Neural cell (in vitro differentiated cells): ENCODE measurements at regions not wholly inside any gene's neighbourhood (a gene's known extent, or its start where the extent isn't known, plus 50 kb on each side); places are given as distances from the start of the nearest gene placed in this dataset.

Experiments used
- H2AFZ ChIP-seq: fragments of 200-600, 300-800 bp; sonication (generic), shearing (Covaris generic); 2 replicates; pipeline ENCODE4 v1.6.0; 2014; ENCODE audit warnings: low read depth, mild to moderate bottlenecking, antibody characterized with exemption, low read length, moderate library complexity
- H3F3A ChIP-seq: fragments of 200-600 bp; shearing (Covaris generic); 2 replicates; pipeline ENCODE4 v1.6.1; 2016; ENCODE audit warnings: mild to moderate bottlenecking, moderate library complexity, mixed read lengths, antibody characterized with exemption, low read length; ENCODE audit not compliant: insufficient read depth, poor library complexity, severe bottlenecking
- H3K27ac ChIP-seq: fragments of 200-600, 300-800 bp; sonication (generic), shearing (Covaris generic); 2 replicates; pipeline ENCODE4 v1.5.1; 2014; ENCODE audit warnings: mild to moderate bottlenecking, low read length, moderate library complexity
- H3K27me3 ChIP-seq: fragments of 300-800, 200-600 bp; sonication (generic), shearing (Covaris generic); 2 replicates; pipeline ENCODE4 v1.6.0; 2014; ENCODE audit warnings: mild to moderate bottlenecking, low read depth, low read length, moderate library complexity; ENCODE audit not compliant: insufficient read depth
- H3K36me3 ChIP-seq: fragments of 300-800, 200-600 bp; sonication (generic), shearing (Covaris generic); 2 replicates; pipeline ENCODE4 v1.5.1; 2014; ENCODE audit warnings: mild to moderate bottlenecking, antibody characterized with exemption, low read length, moderate library complexity; ENCODE audit not compliant: insufficient read depth
- H3K4me2 ChIP-seq: fragments of 300-800, 200-600 bp; sonication (generic), shearing (Covaris generic); 2 replicates; pipeline ENCODE4 v1.6.0; 2014; ENCODE audit warnings: mild to moderate bottlenecking, low read length
- H3K4me3 ChIP-seq: fragments of 300-800, 200-600 bp; sonication (generic), shearing (Covaris generic); 2 replicates; pipeline ENCODE4 v1.5.1; 2014; ENCODE audit warnings: mild to moderate bottlenecking, low read length, moderate library complexity
- H3K79me2 ChIP-seq: fragments of 200-600 bp; shearing (Covaris generic); replicated peaks from 2 replicates; pipeline ENCODE4 v1.6.0; 2014; ENCODE audit warnings: mild to moderate bottlenecking, low read length, moderate library complexity; ENCODE audit not compliant: insufficient read depth
- H3K9ac ChIP-seq: fragments of 300-800, 200-600 bp; sonication (generic), shearing (Covaris generic); 2 replicates; pipeline ENCODE4 v1.6.1; 2016; ENCODE audit warnings: mild to moderate bottlenecking, low read length, mixed read lengths
- H3K9me2 ChIP-seq: fragments of 200-600 bp; shearing (Covaris generic); 2 replicates; pipeline ENCODE4 v1.6.1; 2016; ENCODE audit warnings: mild to moderate bottlenecking, low read length, mixed read lengths; ENCODE audit not compliant: insufficient read depth
- H3K9me3 ChIP-seq: fragments of 200-600, 300-800 bp; sonication (generic), shearing (Covaris generic); 2 replicates; pipeline ENCODE4 v1.6.1; 2016; ENCODE audit warnings: mild to moderate bottlenecking, mixed run types, low read length, moderate library complexity, mixed read lengths
- H4K20me1 ChIP-seq: fragments of 200-600 bp; shearing (Covaris generic); 2 replicates; pipeline ENCODE4 v1.6.1; 2016; ENCODE audit warnings: mild to moderate bottlenecking, mixed run types; ENCODE audit not compliant: insufficient read depth
- CTCF ChIP-seq: fragments of 450-650 bp; IDR thresholded peaks from 2 replicates; pipeline ENCODE4 v1.5.1; 2014; ENCODE audit warnings: antibody characterized with exemption, mild to moderate bottlenecking, moderate library complexity; ENCODE audit not compliant: poor library complexity, severe bottlenecking
- EP300 ChIP-seq: fragments of 450-650 bp; conservative IDR thresholded peaks from 2 replicates; pipeline ENCODE4 v1.6.1; 2014; ENCODE audit warnings: antibody characterized with exemption, mild to moderate bottlenecking, moderate library complexity; ENCODE audit not compliant: poor library complexity, severe bottlenecking
- EZH2 ChIP-seq: fragments of 200-600, 300-800 bp; shearing (Covaris generic), sonication (generic); IDR thresholded peaks from 2 replicates; pipeline ENCODE4 v1.6.1; 2014; ENCODE audit warnings: antibody characterized with exemption, low read length, borderline replicate concordance, mild to moderate bottlenecking; ENCODE audit not compliant: insufficient read depth, poor library complexity, severe bottlenecking
- MXI1 ChIP-seq: fragments of 450-650 bp; conservative IDR thresholded peaks from 2 replicates; pipeline ENCODE4 v1.6.1; 2014; ENCODE audit warnings: antibody characterized with exemption, mild to moderate bottlenecking; ENCODE audit not compliant: poor library complexity, severe bottlenecking
- POLR2AphosphoS5 ChIP-seq: IDR thresholded peaks from 2 replicates; pipeline ENCODE4 v1.6.1; 2012
- RAD21 ChIP-seq: fragments of 450-650 bp; conservative IDR thresholded peaks from 2 replicates; pipeline ENCODE4 v1.6.1; 2014; ENCODE audit warnings: antibody characterized with exemption, mild to moderate bottlenecking, moderate library complexity
- REST ChIP-seq: IDR thresholded peaks from 2 replicates; pipeline ENCODE4 v1.6.1; 2012; ENCODE audit warnings: borderline replicate concordance
- SMC3 ChIP-seq: fragments of 450-650 bp; conservative IDR thresholded peaks from 2 replicates; pipeline ENCODE4 v1.6.1; 2014; ENCODE audit warnings: antibody characterized with exemption, mild to moderate bottlenecking, moderate library complexity; ENCODE audit not compliant: poor library complexity
- TAF1 ChIP-seq: IDR thresholded peaks from 2 replicates; pipeline ENCODE4 v1.6.1; 2012; ENCODE audit warnings: low read depth

GRCh38 chr6:113102761-113103160, 754.4 kb upstream of the MARCKS start:
- Histone ChIP-seq H3K27me3 (no peaks in the 10 kb centered on the region), H3K9ac (no peak overlapping the region), H3K9me2 (no peaks in the 10 kb centered on the region), H3K27ac (no peak overlapping the region), H3K36me3 (no peaks in the 10 kb centered on the region), H3K4me2 (no peak overlapping the region), H3F3A (no peaks in the 10 kb centered on the region), H3K79me2 (no peaks in the 10 kb centered on the region), H2AFZ (no peak overlapping the region), H3K9me3 (peaks cover 3% of the 10 kb centered on the region), H4K20me1 (no peaks in the 10 kb centered on the region), H3K4me3 (no peak overlapping the region)
- TF ChIP-seq POLR2AphosphoS5 (no peak), EZH2 (no peak), REST (no peak), RAD21 (no peak), TAF1 (no peak), CTCF (no peak), EP300 (no peak), SMC3 (no peak), MXI1 (no peak)

- no peaks in the 10 kb centered on the region for H3K79me2 ChIP-seq
- no peak overlapping the region for H3K4me3 ChIP-seq
- H3K36me3 ChIP-seq, result no peaks in the 10 kb centered on the region
- H3K4me2 ChIP-seq, result no peak overlapping the region
- TF ChIP-seq EP300 (no peak), MXI1 (no peak), REST (no peak), SMC3 (no peak)
- H3K27ac ChIP-seq, result no peak overlapping the region
- no peaks in the 10 kb centered on the region for H3K9me2 ChIP-seq
- no peaks in the 10 kb centered on the region for H3K9me3 ChIP-seq
- no peaks in the 10 kb centered on the region for H4K20me1 ChIP-seq
- H3K9ac ChIP-seq, result no peak overlapping the region
- no peak overlapping the region for H2AFZ ChIP-seq
- H3F3A ChIP-seq, result no peaks in the 10 kb centered on the region
- H3K27me3 ChIP-seq, result no peaks in the 10 kb centered on the region
Observed at GRCh38 chr6:113103634-113104361, 753.3 kb upstream of the MARCKS start.
